ENCODE measurements at regions not wholly inside any gene's neighbourhood (a gene's known extent, or its start where the extent isn't known, plus 50 kb on each side); places are given as distances from the start of the nearest gene placed in this dataset.

DNA sequence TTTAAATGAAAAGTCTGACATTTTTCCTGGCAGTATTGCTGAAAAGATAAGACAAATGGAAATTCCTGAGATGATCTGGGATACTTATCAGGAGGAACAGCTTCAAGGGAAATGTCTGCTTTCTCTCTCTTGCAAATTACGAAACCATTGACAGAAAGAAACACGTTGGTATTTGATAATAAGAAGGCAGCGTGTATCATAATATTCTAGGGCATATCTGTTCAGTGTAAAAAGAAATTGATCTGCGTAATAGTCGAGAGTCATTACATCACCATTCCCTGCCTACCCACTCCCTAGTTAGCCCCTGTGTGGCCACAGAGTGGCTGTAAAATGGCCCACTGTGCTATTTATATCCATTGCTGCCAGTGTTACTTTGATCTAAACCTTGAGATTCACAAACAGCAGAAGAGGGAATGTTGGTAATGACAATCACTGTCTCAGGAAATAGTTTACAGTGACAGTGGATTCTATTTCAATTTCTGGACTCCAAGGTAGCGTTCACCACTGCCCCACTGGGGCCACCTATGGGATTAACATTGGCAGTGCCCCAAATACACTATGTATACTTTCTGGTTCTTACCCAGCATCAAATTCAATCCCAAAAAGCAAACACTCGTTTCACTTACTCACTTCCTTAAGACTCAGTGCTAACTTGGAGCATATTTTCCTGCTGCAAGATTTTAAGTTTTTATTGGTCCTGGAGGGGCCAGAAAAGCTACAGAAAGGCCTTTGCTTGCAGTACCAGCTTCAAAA is 133.4 kb upstream of the GAS1 start:
- H3K79me2 ChIP-seq (ENCODE audit: control insufficient read depth in 1 of 2, insufficient read depth in 2 of 2, low read length in 2 of 2), result no peaks in the 10 kb centered on the region
- no peaks in the 10 kb centered on the region; a peak in 1 of 7 replicates for H3K27me3 ChIP-seq (replicated peaks in 1 of 4; ENCODE audit: control insufficient read depth in 3 of 4, extremely low read depth in 1 of 4, insufficient read depth in 3 of 4, low read length in 3 of 4)
- H2BK15ac ChIP-seq (ENCODE audit: low read length), result no peak overlapping the region
- no peak overlapping the region for H3K18ac ChIP-seq (ENCODE audit: extremely low read depth, low read length)
- no peak overlapping the region for H2AFZ ChIP-seq (ENCODE audit: low read length)
- POLR2A ChIA-PET (ENCODE audit: partially characterized antibody), result no interaction called here
- no peak overlapping the region for H3K14ac ChIP-seq (ENCODE audit: insufficient read length)
- H3K4me3 ChIP-seq (ENCODE audit: extremely low read depth in 1 of 4, insufficient read depth in 2 of 4, low read depth in 3 of 4, low read length in 4 of 4), result no peak overlapping the region
- H3K36me3 ChIP-seq (ENCODE audit: control insufficient read depth in 2 of 4, insufficient read depth in 4 of 4, low read length in 3 of 4), result no peaks in the 10 kb centered on the region
- no peaks in the 10 kb centered on the region for H3K79me1 ChIP-seq (ENCODE audit: low read depth, low read length)
- H4K8ac ChIP-seq (ENCODE audit: extremely low read depth, insufficient read depth, low read length), result no peak overlapping the region
- no peaks in the 10 kb centered on the region; a peak in 1 of 4 replicates for H3K9me3 ChIP-seq (ENCODE audit: insufficient read depth in 2 of 2, low read depth in 1 of 2, low read length in 1 of 2)
- DNase-seq (ENCODE audit: low read depth in 1 of 2, low spot score in 2 of 2), result no peak
- H3K23ac ChIP-seq (ENCODE audit: insufficient read length), result no peak overlapping the region
- H2BK5ac ChIP-seq (ENCODE audit: low read depth, low read length), result no peak overlapping the region
- no peak overlapping the region for H3K27ac ChIP-seq (ENCODE audit: low read depth, low read length)
- H3K4me1 ChIP-seq (replicated peaks in 1 of 4; ENCODE audit: control insufficient read depth in 3 of 4, insufficient read depth in 4 of 4, low read length in 3 of 4), result no peaks in the 10 kb centered on the region
- CTCF ChIA-PET (ENCODE audit: partially characterized antibody), result interaction anchor here (0.6 to 1.9 kb wide), 9 partner anchors 7 to 221 kb away, joined by 3 to 7 read pairs (median 3); no protein-coding TSS in a partner anchor
- no peak overlapping the region for H3K56ac ChIP-seq (replicated peaks; ENCODE audit: insufficient read length, low read depth, low read length)
- no peak overlapping the region for H2BK120ac ChIP-seq (replicated peaks; ENCODE audit: low read depth, low read length)
- H3K23me2 ChIP-seq (ENCODE audit: low read depth, low read length), result no peaks in the 10 kb centered on the region
- H4K5ac ChIP-seq (ENCODE audit: insufficient read length, low read depth, low read length), result no peak overlapping the region
- peak; percentile 52 for FAIRE-seq
- no peak overlapping the region for H4K91ac ChIP-seq (replicated peaks; ENCODE audit: insufficient read length, low read length)
- H3K9ac ChIP-seq (replicated peaks in 1 of 4; ENCODE audit: extremely low read depth in 1 of 4, low read depth in 3 of 4, low read length in 3 of 4), result no peak overlapping the region
- H3K4ac ChIP-seq (replicated peaks; ENCODE audit: insufficient read length, low read depth, low read length), result no peak overlapping the region
- no peak overlapping the region for H3K4me2 ChIP-seq (ENCODE audit: insufficient read depth in 1 of 2, low read depth in 2 of 2, low read length in 2 of 2)
- H2BK20ac ChIP-seq (ENCODE audit: low read length), result no peak overlapping the region
- H2BK12ac ChIP-seq (ENCODE audit: low read depth, low read length), result no peak overlapping the region
- H2AK5ac ChIP-seq (ENCODE audit: low read depth, low read length), result no peak overlapping the region
- no peaks in the 10 kb centered on the region for H4K20me1 ChIP-seq (replicated peaks in 1 of 2; ENCODE audit: control insufficient read depth in 1 of 2, insufficient read depth in 2 of 2, low read length in 2 of 2)
- WGBS, 2 experiments (ENCODE audit: extremely low coverage in 1 of 2, insufficient coverage in 1 of 2, insufficient read length in 1 of 2, insufficient replicate concordance in 2 of 2, low coverage in 1 of 2, low lambda C conversion rate in 2 of 2, missing lambda C conversion rate in 1 of 2), result 92% methylated on average over 7 of the region's 7 CpGs; no CpG with 5 or more reads in 1 of the 2 experiments
- TF ChIP-seq TCF12 (IDR thresholded peaks at IDR 0.05; ENCODE audit: low read depth, low read length) (no peak), NANOG (IDR thresholded peaks at IDR 0.05; ENCODE audit: insufficient read depth, low read depth, low read length, poor library complexity, severe bottlenecking) (no peak), MAFK (IDR thresholded peaks at IDR 0.05; ENCODE audit: low read depth, low read length) (no peak), CBX5 (IDR thresholded peaks at IDR 0.05; ENCODE audit: low read depth, low read length) (no peak), RAD21 (IDR thresholded peaks at IDR 0.05 in 1 of 2, conservative IDR thresholded peaks at IDR 0.05 in 1 of 2; ENCODE audit: low read depth in 2 of 2, low read length in 2 of 2) (peak; percentile 49 to 62), FOSL1 (IDR thresholded peaks at IDR 0.05; ENCODE audit: insufficient read depth, low read depth, low read length) (no peak)
- TF ChIP-seq, protein P1, sequence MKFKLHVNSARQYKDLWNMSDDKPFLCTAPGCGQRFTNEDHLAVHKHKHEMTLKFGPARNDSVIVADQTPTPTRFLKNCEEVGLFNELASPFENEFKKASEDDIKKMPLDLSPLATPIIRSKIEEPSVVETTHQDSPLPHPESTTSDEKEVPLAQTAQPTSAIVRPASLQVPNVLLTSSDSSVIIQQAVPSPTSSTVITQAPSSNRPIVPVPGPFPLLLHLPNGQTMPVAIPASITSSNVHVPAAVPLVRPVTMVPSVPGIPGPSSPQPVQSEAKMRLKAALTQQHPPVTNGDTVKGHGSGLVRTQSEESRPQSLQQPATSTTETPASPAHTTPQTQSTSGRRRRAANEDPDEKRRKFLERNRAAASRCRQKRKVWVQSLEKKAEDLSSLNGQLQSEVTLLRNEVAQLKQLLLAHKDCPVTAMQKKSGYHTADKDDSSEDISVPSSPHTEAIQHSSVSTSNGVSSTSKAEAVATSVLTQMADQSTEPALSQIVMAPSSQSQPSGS (IDR thresholded peaks at IDR 0.05; ENCODE audit: low read length), result no peak
- TF ChIP-seq, protein P2, sequence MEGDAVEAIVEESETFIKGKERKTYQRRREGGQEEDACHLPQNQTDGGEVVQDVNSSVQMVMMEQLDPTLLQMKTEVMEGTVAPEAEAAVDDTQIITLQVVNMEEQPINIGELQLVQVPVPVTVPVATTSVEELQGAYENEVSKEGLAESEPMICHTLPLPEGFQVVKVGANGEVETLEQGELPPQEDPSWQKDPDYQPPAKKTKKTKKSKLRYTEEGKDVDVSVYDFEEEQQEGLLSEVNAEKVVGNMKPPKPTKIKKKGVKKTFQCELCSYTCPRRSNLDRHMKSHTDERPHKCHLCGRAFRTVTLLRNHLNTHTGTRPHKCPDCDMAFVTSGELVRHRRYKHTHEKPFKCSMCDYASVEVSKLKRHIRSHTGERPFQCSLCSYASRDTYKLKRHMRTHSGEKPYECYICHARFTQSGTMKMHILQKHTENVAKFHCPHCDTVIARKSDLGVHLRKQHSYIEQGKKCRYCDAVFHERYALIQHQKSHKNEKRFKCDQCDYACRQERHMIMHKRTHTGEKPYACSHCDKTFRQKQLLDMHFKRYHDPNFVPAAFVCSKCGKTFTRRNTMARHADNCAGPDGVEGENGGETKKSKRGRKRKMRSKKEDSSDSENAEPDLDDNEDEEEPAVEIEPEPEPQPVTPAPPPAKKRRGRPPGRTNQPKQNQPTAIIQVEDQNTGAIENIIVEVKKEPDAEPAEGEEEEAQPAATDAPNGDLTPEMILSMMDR (IDR thresholded peaks at IDR 0.05; ENCODE audit: control extremely low read depth in 1 of 3, insufficient read depth in 1 of 3, low read depth in 1 of 3, low read length in 3 of 3), result peak; percentile 26 to 53 (median 32); a peak in 3 of 4 replicates
